H1 (cell line): ENCODE measurements at regions not wholly inside any gene's neighbourhood (a gene's known extent, or its start where the extent isn't known, plus 50 kb on each side); places are given as distances from the start of the nearest gene placed in this dataset.

Experiments
- CTCF ChIA-PET: fragments of 300-600 bp; sonication (Branson Sonifier 250); formaldehyde crosslinking; loops from one replicate; lab custom pipeline; 2021; ENCODE audit not compliant: partially characterized antibody; lab: Charles Lee
- POLR2A ChIA-PET: fragments of 300-600 bp; sonication (Branson Sonifier 250); formaldehyde crosslinking; loops from one replicate; lab custom pipeline; 2021; ENCODE audit warnings: inconsistent platforms; ENCODE audit not compliant: partially characterized antibody; lab: Charles Lee
- DNase-seq, 2 experiments: peaks; one replicate each; pipeline versions ENCODE4 v3.0.0 to v3.0.0-alpha.2; 2010 to 2022; ENCODE audit warnings: low spot score in 2 of 2, low read depth in 1 of 2, mixed read lengths in 1 of 2
- FAIRE-seq: peaks from 2 replicates; lab custom pipeline; 2011; peaks lifted over from hg19 to GRCh38; lab: Jason Lieb, UNC
- H2AFZ ChIP-seq: 2 replicates; pipeline ENCODE4 v1.8.1; 2012; ENCODE audit warnings: low read length, inconsistent platforms
- H2AK5ac ChIP-seq: 2 replicates; pipeline ENCODE4 v1.6.1; 2013; ENCODE audit warnings: low read depth, low read length
- H2BK120ac ChIP-seq: replicated peaks from 2 replicates; pipeline ENCODE3; 2013; ENCODE audit warnings: low read depth, low read length, inconsistent platforms
- H2BK12ac ChIP-seq: 2 replicates; pipeline ENCODE4 v1.6.1; 2013; ENCODE audit warnings: low read depth, low read length
- H2BK15ac ChIP-seq: 2 replicates; pipeline ENCODE4 v1.6.1; 2013; ENCODE audit warnings: low read length
- H2BK20ac ChIP-seq: 2 replicates; pipeline ENCODE4 v1.6.1; 2013; ENCODE audit warnings: low read length
- H2BK5ac ChIP-seq: 2 replicates; pipeline ENCODE4 v1.6.1; 2013; ENCODE audit warnings: low read depth, low read length
- H3K14ac ChIP-seq: 2 replicates; pipeline ENCODE4 v1.6.1; 2013; ENCODE audit warnings: inconsistent platforms; ENCODE audit not compliant: insufficient read length
- H3K18ac ChIP-seq: 2 replicates; pipeline ENCODE4 v1.6.1; 2013; ENCODE audit warnings: low read length; ENCODE audit errors: extremely low read depth
- H3K23ac ChIP-seq: 2 replicates; pipeline ENCODE4 v1.6.1; 2013; ENCODE audit warnings: inconsistent platforms; ENCODE audit not compliant: insufficient read length
- H3K23me2 ChIP-seq: 2 replicates; pipeline ENCODE4 v1.6.1; 2013; ENCODE audit warnings: low read depth, low read length
- H3K27ac ChIP-seq: 2 replicates; pipeline ENCODE4 v1.6.1; 2011; ENCODE audit warnings: low read depth, low read length, inconsistent platforms
- H3K27me3 ChIP-seq, 4 experiments: replicated peaks in 1 of 4; 1 replicate in 1 of 4; 2 replicates in 3 of 4; pipeline versions ENCODE4 v1.6.1 to v1.8.1; 2011 to 2013; ENCODE audit warnings: low read length in 3 of 4, mild to moderate bottlenecking in 3 of 4, inconsistent platforms in 2 of 4, mixed read lengths in 2 of 4, moderate library complexity in 1 of 4; ENCODE audit not compliant: control insufficient read depth in 3 of 4, insufficient read depth in 3 of 4; ENCODE audit errors: extremely low read depth in 1 of 4
- H3K36me3 ChIP-seq, 4 experiments: 2 replicates each; pipeline versions ENCODE4 v1.6.1 to v1.8.1; 2011 to 2013; ENCODE audit warnings: mild to moderate bottlenecking in 4 of 4, low read length in 3 of 4, moderate library complexity in 2 of 4, control low read depth in 1 of 4, inconsistent platforms in 1 of 4; ENCODE audit not compliant: insufficient read depth in 4 of 4, control insufficient read depth in 2 of 4
- H3K4ac ChIP-seq: replicated peaks from 2 replicates; pipeline ENCODE3; 2013; ENCODE audit warnings: low read length, low read depth, mixed read lengths, inconsistent platforms; ENCODE audit not compliant: insufficient read length
- H3K4me1 ChIP-seq, 4 experiments: replicated peaks in 1 of 4; 1 replicate in 1 of 4; 2 replicates in 3 of 4; pipeline versions ENCODE4 v1.6.1 to v1.8.1; 2011 to 2013; ENCODE audit warnings: low read length in 3 of 4, inconsistent platforms in 2 of 4, mixed read lengths in 1 of 4; ENCODE audit not compliant: insufficient read depth in 4 of 4, control insufficient read depth in 3 of 4
- H3K4me2 ChIP-seq, 2 experiments: 2 replicates each; pipeline versions ENCODE4 v1.6.1 to v1.8.1; 2011 to 2013; ENCODE audit warnings: low read depth in 2 of 2, low read length in 2 of 2, control low read depth in 1 of 2, inconsistent platforms in 1 of 2, mild to moderate bottlenecking in 1 of 2; ENCODE audit not compliant: insufficient read depth in 1 of 2
- H3K4me3 ChIP-seq, 4 experiments: fragments of 200-600, 300-600 bp in 1 of 4; sonication (generic), shearing (Covaris generic), sonication (Bioruptor Twin) in 1 of 4; 2 replicates each; pipeline versions ENCODE4 v1.5.1 to v1.8.1; 2011 to 2016; ENCODE audit warnings: low read length in 4 of 4, low read depth in 3 of 4, control low read depth in 2 of 4, inconsistent platforms in 2 of 4, mild to moderate bottlenecking in 2 of 4, mixed read lengths in 1 of 4, moderate library complexity in 1 of 4; ENCODE audit not compliant: insufficient read depth in 2 of 4; ENCODE audit errors: extremely low read depth in 1 of 4
- H3K56ac ChIP-seq: replicated peaks from 2 replicates; pipeline ENCODE3; 2013; ENCODE audit warnings: low read depth, mild to moderate bottlenecking, mixed read lengths, low read length, inconsistent platforms; ENCODE audit not compliant: insufficient read length
- H3K79me1 ChIP-seq: 2 replicates; pipeline ENCODE4 v1.6.1; 2013; ENCODE audit warnings: low read depth, low read length, control low read depth
- H3K79me2 ChIP-seq, 2 experiments: 2 replicates each; pipeline versions ENCODE4 v1.6.1 to v1.8.1; 2012 to 2013; ENCODE audit warnings: low read length in 2 of 2, mild to moderate bottlenecking in 2 of 2, inconsistent platforms in 1 of 2; ENCODE audit not compliant: insufficient read depth in 2 of 2, control insufficient read depth in 1 of 2
- H3K9ac ChIP-seq, 4 experiments: replicated peaks in 1 of 4; 1 replicate in 1 of 4; 2 replicates in 3 of 4; pipeline versions ENCODE4 v1.6.1 to v1.8.1; 2011 to 2013; ENCODE audit warnings: low read depth in 3 of 4, low read length in 3 of 4, control low read depth in 2 of 4, mild to moderate bottlenecking in 2 of 4, moderate library complexity in 2 of 4, inconsistent platforms in 1 of 4; ENCODE audit errors: extremely low read depth in 1 of 4
- H3K9me3 ChIP-seq, 2 experiments: 2 replicates each; pipeline versions ENCODE4 v1.6.1 to v1.8.1; 2012 to 2013; ENCODE audit warnings: mild to moderate bottlenecking in 2 of 2, moderate library complexity in 2 of 2, control low read depth in 1 of 2, inconsistent platforms in 1 of 2, low read depth in 1 of 2, low read length in 1 of 2, mixed read lengths in 1 of 2; ENCODE audit not compliant: insufficient read depth in 2 of 2
- H4K20me1 ChIP-seq, 2 experiments: replicated peaks in 1 of 2; 2 replicates each; pipeline versions ENCODE3 to v1.8.1; 2011 to 2013; ENCODE audit warnings: inconsistent platforms in 2 of 2, low read length in 2 of 2, mild to moderate bottlenecking in 1 of 2; ENCODE audit not compliant: insufficient read depth in 2 of 2, control insufficient read depth in 1 of 2
- H4K5ac ChIP-seq: 2 replicates; pipeline ENCODE4 v1.6.1; 2013; ENCODE audit warnings: low read length, low read depth, mixed read lengths, inconsistent platforms; ENCODE audit not compliant: insufficient read length
- H4K8ac ChIP-seq: 2 replicates; pipeline ENCODE4 v1.8.0; 2013; ENCODE audit warnings: mild to moderate bottlenecking, moderate library complexity, low read length, inconsistent platforms; ENCODE audit not compliant: insufficient read depth; ENCODE audit errors: extremely low read depth
- H4K91ac ChIP-seq: replicated peaks from 2 replicates; pipeline ENCODE3; 2013; ENCODE audit warnings: low read length, mixed read lengths, inconsistent platforms; ENCODE audit not compliant: insufficient read length
- BACH1 ChIP-seq: IDR thresholded peaks from 2 replicates; pipeline ENCODE4 v1.6.1; 2012; ENCODE audit warnings: low read length, improper control_type of control experiment
- BRCA1 ChIP-seq: IDR thresholded peaks from 2 replicates; pipeline ENCODE4 v1.6.1; 2012; ENCODE audit warnings: low read depth, low read length, improper control_type of control experiment
- GABPA ChIP-seq: IDR thresholded peaks from 2 replicates; pipeline ENCODE4 v1.6.1; 2011; ENCODE audit warnings: mild to moderate bottlenecking, low read length, moderate library complexity, borderline replicate concordance; ENCODE audit not compliant: insufficient read depth
- HDAC2 ChIP-seq, 2 experiments: fragments of 300-600 bp in 1 of 2; sonication (generic) in 1 of 2; IDR thresholded peaks; 2 replicates each; pipeline ENCODE4 v1.6.1; 2011 to 2012; ENCODE audit warnings: low read depth in 2 of 2, low read length in 2 of 2, mild to moderate bottlenecking in 2 of 2, moderate library complexity in 2 of 2, borderline replicate concordance in 1 of 2, inconsistent platforms in 1 of 2
- MAFK ChIP-seq: IDR thresholded peaks from 2 replicates; pipeline ENCODE4 v1.6.1; 2012; ENCODE audit warnings: low read depth, mild to moderate bottlenecking, improper control_type of control experiment, low read length
- MAX ChIP-seq: IDR thresholded peaks from 2 replicates; pipeline ENCODE4 v1.6.1; 2012; ENCODE audit warnings: inconsistent platforms
- POU5F1 ChIP-seq: IDR thresholded peaks from 2 replicates; pipeline ENCODE4 v1.6.1; 2011; ENCODE audit warnings: low read depth, mild to moderate bottlenecking, low read length, moderate library complexity
- RXRA ChIP-seq: IDR thresholded peaks from 2 replicates; pipeline ENCODE4 v1.6.1; 2011; ENCODE audit warnings: low read depth, mild to moderate bottlenecking, low read length, moderate library complexity; ENCODE audit not compliant: insufficient read depth
- SIX5 ChIP-seq: IDR thresholded peaks from 2 replicates; pipeline ENCODE4 v1.6.1; 2011; ENCODE audit warnings: mild to moderate bottlenecking, low read depth, low read length
- SP4 ChIP-seq: IDR thresholded peaks from 2 replicates; pipeline ENCODE4 v1.6.1; 2012; ENCODE audit warnings: low read length, inconsistent platforms
- SRF ChIP-seq: IDR thresholded peaks from 2 replicates; pipeline ENCODE4 v1.6.1; 2011; ENCODE audit warnings: mild to moderate bottlenecking, low read depth, low read length, moderate library complexity
- TEAD4 ChIP-seq: IDR thresholded peaks from 2 replicates; pipeline ENCODE4 v1.6.1; 2012; ENCODE audit warnings: low read depth, low read length, inconsistent platforms, mixed read lengths
- USF2 ChIP-seq: IDR thresholded peaks from 2 replicates; pipeline ENCODE4 v1.6.1; 2011; ENCODE audit warnings: low read length, improper control_type of control experiment
- WGBS, 2 experiments: shearing (Covaris generic) in 1 of 2; methylation state at CpG; one replicate each; pipeline versions ENCODE4 v1.1.6 to v1.1.7; 2013 to 2015; ENCODE audit warnings: low lambda C conversion rate in 2 of 2, mixed read lengths in 2 of 2, inconsistent platforms in 1 of 2, low coverage in 1 of 2, missing lambda C conversion rate in 1 of 2; ENCODE audit not compliant: insufficient replicate concordance in 2 of 2, insufficient coverage in 1 of 2, insufficient read length in 1 of 2; ENCODE audit errors: extremely low coverage in 1 of 2, missing lambda C conversion rate in 1 of 2; 5-methylcytosine and 5-hydroxymethylcytosine counted together

- Histone ChIP-seq H2BK120ac (no peak overlapping the region), H2BK5ac (no peak overlapping the region), H2AK5ac (no peak overlapping the region), H3K14ac (no peak overlapping the region), H4K8ac (no peak overlapping the region), H3K4me3 (no peak overlapping the region), H3K4me1 (peaks cover 0 to 3% (median 2%) of the 10 kb centered on the region in 4 experiments; a peak in 1 of 7 replicates), H3K56ac (no peak overlapping the region), H3K4me2 (no peak overlapping the region), H4K5ac (no peak overlapping the region), H2BK12ac (no peak overlapping the region), H3K27ac (no peak overlapping the region), H4K91ac (no peak overlapping the region), H3K36me3 (no peaks in the 10 kb centered on the region; a peak in 1 of 8 replicates), H3K23ac (no peak overlapping the region), H3K4ac (no peak overlapping the region), H2BK15ac (no peak overlapping the region), H2AFZ (no peak overlapping the region), H3K9ac (no peak overlapping the region), H3K18ac (no peak overlapping the region), H3K79me2 (no peaks in the 10 kb centered on the region), H3K23me2 (no peaks in the 10 kb centered on the region), H2BK20ac (no peak overlapping the region), H3K9me3 (peaks cover 0 to 14% of the 10 kb centered on the region in 2 experiments; a peak in 1 of 4 replicates), H4K20me1 (no peaks in the 10 kb centered on the region), H3K79me1 (no peaks in the 10 kb centered on the region), H3K27me3 (no peaks in the 10 kb centered on the region)
- FAIRE-seq (no peak), DNase-seq (no peak)
- no peak for TF ChIP-seq USF2
- TF ChIP-seq SRF, result no peak
- no peak for TF ChIP-seq RXRA
- no peak for TF ChIP-seq TEAD4
- no peak for TF ChIP-seq HDAC2 (IDR thresholded peaks at IDR 0.05; ENCODE audit: borderline replicate concordance in 1 of 2, low read depth in 2 of 2, low read length in 2 of 2)
- TF ChIP-seq SP4, result no peak
- no peak for TF ChIP-seq POU5F1
- no peak for TF ChIP-seq BACH1
- TF ChIP-seq GABPA, result no peak
- TF ChIP-seq SIX5, result no peak
- TF ChIP-seq BRCA1, result no peak
- no peak for TF ChIP-seq MAX
- no peak for TF ChIP-seq MAFK
- 90% methylated on average over 3 of the region's 3 CpGs; no CpG with 5 or more reads in 1 of the 2 experiments for WGBS, 2 experiments
- CTCF ChIA-PET, result interaction anchor here (0.7 kb wide), 2 partner anchors 625 to 960 kb away, joined by 3 read pairs; no protein-coding TSS in a partner anchor
- POLR2A ChIA-PET, result interaction anchor here (1.0 kb wide), 1 partner anchor 31 kb away, joined by 3 read pairs; no protein-coding TSS in a partner anchor
These were observed 446.4 kb downstream of the EPHA4 start for GRCh38 chr2:221125691-221126090.
